Retinal pigment epithelial cell (primary cell): ENCODE measurements at regions not wholly inside any gene's neighbourhood (a gene's known extent, or its start where the extent isn't known, plus 50 kb on each side); places are given as distances from the start of the nearest gene placed in this dataset.

Source experiments
- DNase-seq: peaks from one replicate; pipeline ENCODE4 v3.0.0-alpha.2; 2010; ENCODE audit warnings: low read depth
- H3K4me3 ChIP-seq: 2 replicates; pipeline ENCODE4 v1.5.1; 2011; ENCODE audit warnings: mild to moderate bottlenecking, low read length, control low read depth, moderate library complexity
- CTCF ChIP-seq: conservative IDR thresholded peaks from 2 replicates; pipeline ENCODE4 v1.5.1; 2011; ENCODE audit warnings: low read depth, low read length, control low read depth, inconsistent platforms

- no peak overlapping the region for H3K4me3 ChIP-seq
- DNase-seq: no peak
- peak; percentile 35 for TF ChIP-seq CTCF
Observed at GRCh38 chr14:50055461-50056228, 60.7 kb downstream of the VCPKMT start.

- no peak overlapping the region for H3K4me3 ChIP-seq
- DNase-seq: no peak
- no peak for TF ChIP-seq CTCF
Observed at GRCh38 chr14:50056435-50056834, 59.9 kb downstream of the VCPKMT start.

DNA sequence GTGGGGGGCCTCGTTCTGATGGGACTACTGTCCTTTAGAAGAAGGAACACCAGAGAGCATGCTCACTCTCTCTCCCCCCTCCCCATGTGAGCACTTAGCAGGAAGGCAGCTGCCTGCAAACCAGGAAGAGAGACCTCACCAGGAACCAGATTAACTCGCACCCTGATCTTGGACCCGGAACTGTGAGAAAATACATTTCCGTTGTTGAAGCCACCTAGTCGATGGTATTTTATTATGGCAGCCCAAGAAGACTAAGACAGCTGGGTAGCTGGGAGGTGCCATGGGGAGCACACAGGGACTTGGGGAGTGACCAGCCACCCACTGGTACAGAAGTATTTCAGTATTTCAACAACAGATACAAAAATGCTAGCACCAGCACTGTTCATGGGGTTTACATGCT is 59.0 kb downstream of the VCPKMT start:
- no peak for DNase-seq
- no peak overlapping the region for H3K4me3 ChIP-seq
- TF ChIP-seq CTCF: no peak

GRCh38 chr14:50058113-50058512 is 58.3 kb downstream of the VCPKMT start:
- H3K4me3 ChIP-seq: no peak overlapping the region

More at GRCh38 chr14:50058113-50058512, 58.3 kb downstream of the VCPKMT start:
- TF ChIP-seq CTCF: no peak
- DNase-seq: no peak
